Uterus (tissue), 3 donors: ENCODE measurements at regions not wholly inside any gene's neighbourhood (a gene's known extent, or its start where the extent isn't known, plus 50 kb on each side); places are given as distances from the start of the nearest gene placed in this dataset.

Source experiments
- DNase-seq, 2 donors: peaks; one replicate each; pipeline ENCODE4 v3.0.0-alpha.2; 2019 to 2020
- H3K27ac ChIP-seq, 2 donors: fragments of 200-600 bp; sonication (generic); 1 replicate in 1 of 2; 2 replicates in 1 of 2; pipeline ENCODE4 v1.5.1; 2016 to 2018
- H3K27me3 ChIP-seq, 2 donors: fragments of 200-600 bp; sonication (generic); one replicate each; pipeline ENCODE4 v1.5.1; 2018 to 2019; ENCODE audit warnings: control low read depth in 1 of 2
- H3K36me3 ChIP-seq, 2 donors: fragments of 200-600 bp; sonication (generic); one replicate each; pipeline ENCODE4 v1.5.1; 2019; ENCODE audit warnings: control low read depth in 1 of 2
- H3K4me1 ChIP-seq, 2 donors: fragments of 200-600 bp; sonication (generic); one replicate each; pipeline ENCODE4 v1.5.1; 2018 to 2019; ENCODE audit warnings: control low read depth in 1 of 2
- H3K4me3 ChIP-seq, 2 donors: fragments of 200-600 bp; sonication (generic); 1 replicate in 1 of 2; 2 replicates in 1 of 2; pipeline ENCODE4 v1.5.1; 2018 to 2019; ENCODE audit warnings: mild to moderate bottlenecking in 1 of 2
- H3K9me3 ChIP-seq, 2 donors: fragments of 200-600 bp; sonication (generic); one replicate each; pipeline ENCODE4 v1.5.1; 2019; ENCODE audit warnings: control low read depth in 1 of 2
- CTCF ChIP-seq, 4 experiments: fragments of 200-600 bp in 2 of 4; fragments of 450-650 bp in 2 of 4; sonication (generic) in 2 of 4; IDR thresholded peaks; one replicate each; pipeline ENCODE4 v1.5.1; 2016 to 2019; ENCODE audit warnings: antibody characterized with exemption in 4 of 4, mild to moderate bottlenecking in 2 of 4, moderate library complexity in 1 of 4
- POLR2A ChIP-seq, 2 donors: fragments of 450-650 bp; IDR thresholded peaks; one replicate each; pipeline ENCODE4 v1.6.1; 2016; ENCODE audit warnings: antibody characterized with exemption in 2 of 2, mild to moderate bottlenecking in 1 of 2, moderate library complexity in 1 of 2
- intact Hi-C: fragments of 100-400 bp; cut with DNase I; formaldehyde crosslinking; loops from one replicate; pipeline ENCODE4 v1.15.1; 2023; ENCODE audit warnings: low total_unique reads
- donor health status: DM: yes; HTN: yes; CAD: no.

- no peaks in the 10 kb centered on the region for H3K9me3 ChIP-seq
- intact Hi-C loops = no loop called here
- no peak for TF ChIP-seq POLR2A (IDR thresholded peaks at IDR 0.05)
- no peak for TF ChIP-seq CTCF (IDR thresholded peaks at IDR 0.05)
- no peak overlapping the region for H3K4me3 ChIP-seq
- DNase-seq = no peak
- no peaks in the 10 kb centered on the region for H3K4me1 ChIP-seq
- no peaks in the 10 kb centered on the region for H3K36me3 ChIP-seq
- H3K27ac ChIP-seq = no peak overlapping the region
- H3K27me3 ChIP-seq = no peaks in the 10 kb centered on the region
Measured at GRCh38 chr20:51184289-51184688, 161.4 kb upstream of the KCNG1 start.

GRCh38 chr20:51183451-51183850 is 160.5 kb upstream of the KCNG1 start:
- Histone ChIP-seq H3K27me3 (no peaks in the 10 kb centered on the region), H3K27ac (no peak overlapping the region), H3K4me3 (no peak overlapping the region), H3K9me3 (no peaks in the 10 kb centered on the region), H3K4me1 (no peaks in the 10 kb centered on the region), H3K36me3 (no peaks in the 10 kb centered on the region)
- intact Hi-C loops = no loop called here
- DNase-seq = no peak
- no peak for TF ChIP-seq POLR2A (IDR thresholded peaks at IDR 0.05)
- no peak for TF ChIP-seq CTCF (IDR thresholded peaks at IDR 0.05)

GRCh38 chr20:51182571-51182970 is 159.7 kb upstream of the KCNG1 start:
- no peak for DNase-seq
- intact Hi-C loops = no loop called here
- Histone ChIP-seq H3K4me1 (no peaks in the 10 kb centered on the region), H3K4me3 (no peak overlapping the region), H3K27me3 (no peaks in the 10 kb centered on the region), H3K27ac (no peak overlapping the region), H3K36me3 (no peaks in the 10 kb centered on the region), H3K9me3 (no peaks in the 10 kb centered on the region)
- no peak for TF ChIP-seq POLR2A (IDR thresholded peaks at IDR 0.05)
- no peak for TF ChIP-seq CTCF (IDR thresholded peaks at IDR 0.05)

- no peak overlapping the region for H3K27ac ChIP-seq
- no peaks in the 10 kb centered on the region for H3K27me3 ChIP-seq
- no peak for DNase-seq
Measured at GRCh38 chr20:51178153-51178552, 155.2 kb upstream of the KCNG1 start.

GRCh38 chr20:51176876-51177275 is 154.0 kb upstream of the KCNG1 start:
- Histone ChIP-seq H3K4me3 (no peak overlapping the region), H3K36me3 (no peaks in the 10 kb centered on the region), H3K4me1 (no peaks in the 10 kb centered on the region), H3K27me3 (no peaks in the 10 kb centered on the region), H3K9me3 (no peaks in the 10 kb centered on the region), H3K27ac (no peak overlapping the region)
- intact Hi-C loops = no loop called here
- TF ChIP-seq POLR2A (IDR thresholded peaks at IDR 0.05) = no peak
- TF ChIP-seq CTCF (IDR thresholded peaks at IDR 0.05) = no peak
- no peak for DNase-seq

More at GRCh38 chr20:51178153-51178552, 155.2 kb upstream of the KCNG1 start:
- H3K4me1 ChIP-seq = no peaks in the 10 kb centered on the region
- no peak for TF ChIP-seq POLR2A (IDR thresholded peaks at IDR 0.05)
- TF ChIP-seq CTCF (IDR thresholded peaks at IDR 0.05) = no peak
- no peak overlapping the region for H3K4me3 ChIP-seq
- no peaks in the 10 kb centered on the region for H3K36me3 ChIP-seq
- intact Hi-C loops = no loop called here
- no peaks in the 10 kb centered on the region for H3K9me3 ChIP-seq
